ENCODE measurements at regions not wholly inside any gene's neighbourhood (a gene's known extent, or its start where the extent isn't known, plus 50 kb on each side); places are given as distances from the start of the nearest gene placed in this dataset.

GRCh38 chr1:5369223-5369622, 623.0 kb downstream of the NPHP4 start:
- peak; percentile 81 for DNase-seq

GRCh38 chr1:5368201-5368600, 624.0 kb downstream of the NPHP4 start:
- no peak for DNase-seq

GRCh38 chr1:5367306-5367705, 624.9 kb downstream of the NPHP4 start:
- DNase-seq = no peak

GRCh38 chr1:5365751-5366150, 626.5 kb downstream of the NPHP4 start:
- no peak for DNase-seq

- DNase-seq = no peak
Measured at GRCh38 chr1:5364591-5364990, 627.6 kb downstream of the NPHP4 start.

- no peak for DNase-seq
Measured at GRCh38 chr1:5354681-5355080, 637.5 kb downstream of the NPHP4 start.

GRCh38 chr1:5351366-5351765, 640.9 kb downstream of the NPHP4 start:
- no peak for DNase-seq

GRCh38 chr1:5349526-5349925, 642.7 kb downstream of the NPHP4 start:
- DNase-seq = no peak

- no peak for DNase-seq
Measured at GRCh38 chr1:5348732-5349465, 643.3 kb downstream of the NPHP4 start.

- DNase-seq = no peak
Measured at GRCh38 chr1:5347726-5348125, 644.5 kb downstream of the NPHP4 start.

GRCh38 chr1:5345556-5345955, 646.7 kb downstream of the NPHP4 start:
- no peak for DNase-seq

- DNase-seq = no peak
Measured at GRCh38 chr1:5343256-5344020, 648.8 kb downstream of the NPHP4 start.

- no peak for DNase-seq
Measured at GRCh38 chr1:5342830-5343229, 649.4 kb downstream of the NPHP4 start.

GRCh38 chr1:5342172-5342571, 650.1 kb downstream of the NPHP4 start:
- no peak for DNase-seq

- no peak for DNase-seq
Measured at GRCh38 chr1:5341471-5341870, 650.8 kb downstream of the NPHP4 start.

- DNase-seq = no peak
Measured at GRCh38 chr1:5340560-5341130, 651.6 kb downstream of the NPHP4 start.

- no peak for DNase-seq
Measured at GRCh38 chr1:5338466-5338865, 653.8 kb downstream of the NPHP4 start.

- no peak for DNase-seq
Measured at GRCh38 chr1:5333291-5333690, 658.9 kb downstream of the NPHP4 start.

GRCh38 chr1:5331101-5331500, 661.1 kb downstream of the NPHP4 start:
- no peak for DNase-seq

- no peak for DNase-seq
Measured at GRCh38 chr1:5329068-5329739, 663.0 kb downstream of the NPHP4 start.

- no peak for DNase-seq
Measured at GRCh38 chr1:5324883-5325282, 667.3 kb downstream of the NPHP4 start.

GRCh38 chr1:5318143-5318816, 663.9 kb downstream of the AJAP1 start:
- no peak for DNase-seq

GRCh38 chr1:5317391-5317790, 663.0 kb downstream of the AJAP1 start:
- no peak for DNase-seq

Data from NCI-H1105 treated with DMSO at 0.1 percent for 48 hours (cell line).